Activated CD8-positive, alpha-beta memory T cell treated with anti-CD3 and anti-CD28 coated beads, Interleukin-2, amount 50 U/mL, for 48 hours (primary cell): ENCODE measurements at regions not wholly inside any gene's neighbourhood (a gene's known extent, or its start where the extent isn't known, plus 50 kb on each side); places are given as distances from the start of the nearest gene placed in this dataset.

Experiments
- DNase-seq: peaks from one replicate; pipeline ENCODE4 v3.0.0-alpha.2; 2020

- no peak for DNase-seq
Measured at GRCh38 chr16:89027281-89027680, 50.3 kb upstream of the CBFA2T3 start.

- DNase-seq: peak; percentile 69
Measured at GRCh38 chr16:89031715-89032659, 55.0 kb upstream of the CBFA2T3 start.

GRCh38 chr16:89033304-89033703 is 56.3 kb upstream of the CBFA2T3 start:
- DNase-seq: no peak

GRCh38 chr16:89033796-89034572 is 57.0 kb upstream of the CBFA2T3 start:
- no peak for DNase-seq

GRCh38 chr16:89034573-89034961 is 57.6 kb upstream of the CBFA2T3 start:
- no peak for DNase-seq

- DNase-seq: no peak
Measured at GRCh38 chr16:89034971-89035668, 58.1 kb upstream of the CBFA2T3 start.

- no peak for DNase-seq
Measured at GRCh38 chr16:89035669-89036570, 57.7 kb upstream of the ACSF3 start.

- no peak for DNase-seq
Measured at GRCh38 chr16:89036776-89037175, 56.9 kb upstream of the ACSF3 start.

GRCh38 chr16:89037261-89038152 is 56.1 kb upstream of the ACSF3 start:
- DNase-seq: no peak

- no peak for DNase-seq
Measured at GRCh38 chr16:89038221-89038721, 55.4 kb upstream of the ACSF3 start.

GRCh38 chr16:89038811-89039735 is 54.6 kb upstream of the ACSF3 start:
- DNase-seq: no peak

- DNase-seq: no peak
Measured at GRCh38 chr16:89039756-89040155, 53.9 kb upstream of the ACSF3 start.

GRCh38 chr16:89040391-89040790 is 53.3 kb upstream of the ACSF3 start:
- DNase-seq: no peak

GRCh38 chr16:89040861-89041570 is 52.6 kb upstream of the ACSF3 start:
- no peak for DNase-seq

- DNase-seq: no peak
Measured at GRCh38 chr16:89041571-89042481, 51.8 kb upstream of the ACSF3 start.

GRCh38 chr16:89042711-89043551 is 50.7 kb upstream of the ACSF3 start:
- DNase-seq: no peak
